ENCODE measurements at regions not wholly inside any gene's neighbourhood (a gene's known extent, or its start where the extent isn't known, plus 50 kb on each side); places are given as distances from the start of the nearest gene placed in this dataset.
"Not testable (repeated sequence)": the region's sequence is repeated elsewhere in the genome, so short reads cannot be mapped to it uniquely, and the experiment has no call there.

DNA sequence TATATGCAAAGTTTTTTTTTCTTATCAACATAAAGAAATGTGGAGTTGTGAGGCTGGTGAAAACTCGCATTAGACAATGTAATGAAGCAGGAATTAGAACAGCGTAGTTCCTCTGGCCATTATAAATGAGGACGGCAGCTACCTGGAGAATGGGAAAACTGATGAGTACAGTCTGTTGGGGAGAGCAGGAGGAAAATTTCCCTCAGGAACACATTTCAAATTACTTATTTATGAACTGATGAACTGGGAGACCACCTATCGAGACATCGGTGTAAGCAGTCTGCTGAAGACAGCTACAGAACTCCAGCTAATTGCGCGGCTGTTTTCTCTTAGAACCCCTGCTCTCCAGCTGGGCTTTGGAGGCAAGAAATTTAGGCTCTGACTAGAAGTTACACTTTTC is 343.9 kb upstream of the CLINT1 start:
- Histone ChIP-seq H3K27ac (no peak overlapping the region), H3K4me1 (no peaks in the 10 kb centered on the region), H3K36me3 (no peaks in the 10 kb centered on the region), H3K4me3 (no peak overlapping the region), H3K27me3 (no peaks in the 10 kb centered on the region), H3K9me3 (no peaks in the 10 kb centered on the region)
- WGBS (ENCODE audit: insufficient coverage, low coverage, low lambda C conversion rate, missing lambda C conversion rate) = 81% methylated on average over 7 of the region's 7 CpGs
- TF ChIP-seq CTCF (IDR thresholded peaks at IDR 0.05) (no peak), POLR2A (IDR thresholded peaks at IDR 0.05) (no peak)
- intact Hi-C loops (cut with DNase I) = no loop called here
- no peak for ATAC-seq
- no peak for DNase-seq

DNA sequence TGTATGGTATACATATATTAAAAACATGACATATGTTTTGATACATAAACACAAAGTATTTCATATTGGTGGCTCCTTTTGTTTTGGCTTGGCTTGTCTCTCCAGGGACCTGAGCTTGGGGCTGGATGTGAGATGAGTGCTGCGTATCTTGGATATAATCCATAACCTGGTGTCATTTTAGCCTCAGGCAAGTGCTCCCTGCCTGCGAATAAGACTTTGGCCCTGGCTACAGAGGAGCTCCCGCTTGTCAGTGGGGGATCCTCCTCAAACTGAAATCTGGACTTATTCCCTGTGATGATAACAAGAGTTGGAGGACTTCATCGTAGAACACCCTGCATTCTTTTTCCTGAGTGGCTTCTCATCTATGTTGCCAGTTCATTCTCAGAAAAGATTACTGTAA is 341.7 kb upstream of the CLINT1 start:
- DNase-seq = no peak
- ATAC-seq = no peak
- no peak for TF ChIP-seq POLR2A (IDR thresholded peaks at IDR 0.05)
- no peak for TF ChIP-seq CTCF (IDR thresholded peaks at IDR 0.05)
- no peak overlapping the region for H3K4me3 ChIP-seq
- no peaks in the 10 kb centered on the region for H3K9me3 ChIP-seq
- no peaks in the 10 kb centered on the region for H3K4me1 ChIP-seq
- intact Hi-C loops (cut with DNase I) = no loop called here
- no peaks in the 10 kb centered on the region for H3K36me3 ChIP-seq
- no peak overlapping the region for H3K27ac ChIP-seq
- H3K27me3 ChIP-seq = no peaks in the 10 kb centered on the region
- 44% methylated on average over 3 of the region's 4 CpGs for WGBS (ENCODE audit: insufficient coverage, low coverage, low lambda C conversion rate, missing lambda C conversion rate)

DNA sequence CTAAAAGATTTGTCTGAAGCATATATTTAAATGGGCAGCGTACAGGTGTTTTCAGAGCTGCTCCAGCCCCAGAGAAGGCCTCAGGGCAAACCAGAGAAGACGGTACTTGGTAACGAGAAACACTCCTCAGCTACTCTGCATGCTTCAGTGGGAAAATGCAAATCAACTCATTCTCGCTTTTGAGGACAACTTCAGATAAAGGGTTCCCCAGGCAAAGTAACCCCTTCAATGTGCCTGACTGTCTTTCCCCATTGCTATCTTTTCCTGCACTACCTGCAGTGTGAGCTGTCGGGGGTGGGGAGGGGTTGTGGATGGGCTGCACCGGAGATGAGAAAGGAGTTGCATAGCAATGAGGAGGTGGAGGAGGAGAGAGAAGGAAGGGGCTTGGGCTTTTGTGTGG is 339.7 kb upstream of the CLINT1 start:
- no peak for TF ChIP-seq POLR2A (IDR thresholded peaks at IDR 0.05)
- H3K4me3 ChIP-seq = no peak overlapping the region
- 80% methylated on average over 6 of the region's 6 CpGs for WGBS (ENCODE audit: insufficient coverage, low coverage, low lambda C conversion rate, missing lambda C conversion rate)
- no peaks in the 10 kb centered on the region for H3K9me3 ChIP-seq
- no peak overlapping the region for H3K27ac ChIP-seq
- no peaks in the 10 kb centered on the region for H3K4me1 ChIP-seq
- no peak for ATAC-seq
- intact Hi-C loops (cut with DNase I) = no loop called here
- no peaks in the 10 kb centered on the region for H3K27me3 ChIP-seq
- no peak for DNase-seq
- no peaks in the 10 kb centered on the region for H3K36me3 ChIP-seq

DNA sequence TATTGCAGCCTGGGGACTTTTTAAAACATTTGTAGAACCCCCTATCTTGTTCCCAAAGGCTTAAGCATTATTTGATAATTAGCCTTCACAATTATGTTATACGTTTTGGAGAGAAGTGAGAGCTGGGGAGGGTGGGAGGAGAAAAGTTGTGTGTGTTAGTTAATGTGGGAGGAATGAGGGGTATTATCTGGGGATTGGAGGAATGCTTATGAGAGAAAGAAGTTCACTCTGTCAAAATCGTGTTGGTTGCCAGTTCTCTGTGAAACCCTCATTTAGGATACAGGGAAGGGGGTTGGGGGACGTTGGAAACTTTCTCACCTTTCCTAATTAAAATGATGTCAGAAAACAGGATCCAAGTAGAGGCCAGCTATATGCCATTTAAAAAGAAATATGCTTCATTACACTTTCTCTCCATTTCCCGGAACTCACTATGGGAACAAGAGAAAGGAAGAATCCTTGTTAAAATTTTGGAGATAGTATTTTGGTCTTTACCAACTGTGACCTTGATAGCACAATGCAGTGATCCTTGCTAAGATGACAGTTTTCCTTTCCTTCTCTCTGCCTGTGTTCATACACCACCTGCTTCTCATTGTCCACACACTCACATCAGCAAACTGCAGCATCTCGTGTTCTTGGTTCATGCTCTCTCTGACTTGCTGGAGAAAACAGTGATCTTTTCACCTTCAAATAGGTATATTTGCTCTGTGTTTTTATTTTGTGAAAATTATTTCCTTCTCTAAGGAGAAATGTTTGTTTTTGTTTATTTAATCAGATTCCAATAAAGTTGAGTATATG is 336.7 kb upstream of the CLINT1 start:
- no peak for ATAC-seq
- no peak for TF ChIP-seq POLR2A (IDR thresholded peaks at IDR 0.05)
- TF ChIP-seq CTCF (IDR thresholded peaks at IDR 0.05) = no peak
- 41% methylated on average over 5 of the region's 5 CpGs for WGBS (ENCODE audit: insufficient coverage, low coverage, low lambda C conversion rate, missing lambda C conversion rate)
- Histone ChIP-seq H3K27ac (no peak overlapping the region), H3K4me3 (no peak overlapping the region), H3K36me3 (no peaks in the 10 kb centered on the region), H3K27me3 (no peaks in the 10 kb centered on the region), H3K4me1 (no peaks in the 10 kb centered on the region), H3K9me3 (no peaks in the 10 kb centered on the region)
- no peak for DNase-seq
- intact Hi-C loops (cut with DNase I) = no loop called here

- Histone ChIP-seq H3K36me3 (no peaks in the 10 kb centered on the region), H3K27ac (no peak overlapping the region), H3K4me1 (no peaks in the 10 kb centered on the region), H3K9me3 (no peaks in the 10 kb centered on the region), H3K27me3 (no peaks in the 10 kb centered on the region), H3K4me3 (no peak overlapping the region)
- intact Hi-C loops (cut with DNase I) = no loop called here
- 63% methylated on average over 6 of the region's 10 CpGs for WGBS (ENCODE audit: insufficient coverage, low coverage, low lambda C conversion rate, missing lambda C conversion rate)
- no peak for ATAC-seq
- DNase-seq = no peak
- TF ChIP-seq CTCF (IDR thresholded peaks at IDR 0.05) (no peak), POLR2A (IDR thresholded peaks at IDR 0.05) (no peak)
These were observed 335.6 kb upstream of the CLINT1 start for GRCh38 chr5:158194561-158194976.

DNA sequence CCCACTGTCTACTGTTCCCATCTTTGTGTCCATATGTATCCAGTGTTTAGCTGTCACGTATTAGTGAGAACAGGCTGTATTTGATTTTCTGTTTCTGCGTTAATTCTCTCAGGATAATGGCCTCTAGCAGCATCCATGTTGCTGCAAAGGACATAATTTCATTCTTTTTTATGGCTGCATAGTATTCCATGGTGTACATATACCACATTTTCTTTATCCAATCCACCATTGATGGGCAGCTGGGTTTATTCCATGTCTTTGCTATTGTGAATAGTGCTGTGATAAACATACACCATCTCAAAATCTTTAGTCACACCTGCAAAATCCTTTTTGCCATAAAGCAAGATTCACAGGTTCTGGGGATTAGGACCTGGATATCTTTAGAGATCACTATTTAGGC is 334.4 kb upstream of the CLINT1 start:
- ATAC-seq; H3K9me3 ChIP-seq; intact Hi-C loops (cut with DNase I); H3K27ac ChIP-seq; DNase-seq; H3K4me1 ChIP-seq; H3K36me3 ChIP-seq; H3K27me3 ChIP-seq; H3K4me3 ChIP-seq: not testable (repeated sequence)
- WGBS (ENCODE audit: insufficient coverage, low coverage, low lambda C conversion rate, missing lambda C conversion rate) = 85% methylated on average over 2 of the region's 2 CpGs
